Left cardiac atrium (tissue), 4 donors: ENCODE measurements at regions not wholly inside any gene's neighbourhood (a gene's known extent, or its start where the extent isn't known, plus 50 kb on each side); places are given as distances from the start of the nearest gene placed in this dataset.
A peak's percentile ranks its signal among the peaks of the same experiment; 100 is the strongest.

ENCODE experiments used
- ATAC-seq, 2 donors: fragments of 200-7000 bp; cut with Tn5 transposase; one replicate each; pipeline ENCODE4 v1.9.1; 2020; ENCODE audit warnings: mild to moderate bottlenecking in 2 of 2, moderate library complexity in 2 of 2
- DNase-seq: peaks from one replicate; pipeline ENCODE4 v3.0.0-alpha.2; 2020
- intact Hi-C, 2 donors: fragments of 100-400 bp; cut with DNase I; formaldehyde crosslinking; loops; one replicate each; pipeline versions ENCODE4 v1.14.1 to v1.15.1; 2022 to 2023
- donor health status: DM: no; HTN: yes; CAD: no.
- donor health status: DM: no; HTN: yes; CAD: no; lungs with severe emphysema.
- donor health status: DM: yes; HTN: yes; CAD: no.
- donor health status: Dilated cardiomyopathy.

- intact Hi-C loops, result no loop called here
- ATAC-seq, result no peak
- DNase-seq, result no peak
These were observed 108.3 kb upstream of the TTC34 start for GRCh38 chr1:2909797-2910196.

- ATAC-seq, result no peak
- intact Hi-C loops, result no loop called here
- no peak for DNase-seq
These were observed 108.7 kb upstream of the TTC34 start for GRCh38 chr1:2910211-2910610.

- intact Hi-C loops, result no loop called here
- DNase-seq, result no peak
- ATAC-seq, result no peak
These were observed 109.7 kb upstream of the ACTRT2 start for GRCh38 chr1:2911421-2912178.

GRCh38 chr1:2912424-2913061 lies 108.7 kb upstream of the ACTRT2 start:
- intact Hi-C loops, result no loop called here
- ATAC-seq, result no peak
- DNase-seq, result no peak

GRCh38 chr1:2913091-2913490 lies 108.2 kb upstream of the ACTRT2 start:
- intact Hi-C loops, result no loop called here
- ATAC-seq (no peak), DNase-seq (no peak)

- DNase-seq, result no peak
- ATAC-seq, result no peak
- intact Hi-C loops, result no loop called here
These were observed 106.6 kb upstream of the ACTRT2 start for GRCh38 chr1:2914702-2915101.

GRCh38 chr1:2916153-2916552 lies 105.1 kb upstream of the ACTRT2 start:
- intact Hi-C loops, result no loop called here
- no peak for ATAC-seq
- no peak for DNase-seq

- no peak for ATAC-seq
- intact Hi-C loops, result no loop called here
- no peak for DNase-seq
These were observed 104.6 kb upstream of the ACTRT2 start for GRCh38 chr1:2916706-2917105.

GRCh38 chr1:2917284-2917683 lies 104.0 kb upstream of the ACTRT2 start:
- intact Hi-C loops, result no loop called here
- no peak for DNase-seq
- ATAC-seq, result no peak

- intact Hi-C loops, result no loop called here
- no peak for ATAC-seq
These were observed 102.8 kb upstream of the ACTRT2 start for GRCh38 chr1:2918441-2918840.

GRCh38 chr1:2919841-2920240 lies 101.4 kb upstream of the ACTRT2 start:
- no peak for ATAC-seq
- no peak for DNase-seq
- intact Hi-C loops, result no loop called here

More at GRCh38 chr1:2918441-2918840, 102.8 kb upstream of the ACTRT2 start:
- no peak for DNase-seq

- no peak for DNase-seq
- intact Hi-C loops, result no loop called here
- ATAC-seq, result no peak
These were observed 100.7 kb upstream of the ACTRT2 start for GRCh38 chr1:2920421-2921015.

GRCh38 chr1:2921970-2922686 lies 99.1 kb upstream of the ACTRT2 start:
- intact Hi-C loops, result no loop called here
- ATAC-seq (no peak), DNase-seq (no peak)

- DNase-seq, result no peak
- intact Hi-C loops, result no loop called here
These were observed 97.9 kb upstream of the ACTRT2 start for GRCh38 chr1:2923351-2923750.

GRCh38 chr1:2925291-2925690 lies 96.0 kb upstream of the ACTRT2 start:
- DNase-seq (no peak), ATAC-seq (no peak)
- intact Hi-C loops, result no loop called here

More at GRCh38 chr1:2923351-2923750, 97.9 kb upstream of the ACTRT2 start:
- ATAC-seq, result no peak

- ATAC-seq (peak; percentile 53 to 82), DNase-seq (peak; percentile 40)
- intact Hi-C loops, result no loop called here
These were observed 95.3 kb upstream of the ACTRT2 start for GRCh38 chr1:2925918-2926317.

GRCh38 chr1:2926447-2927055 lies 94.7 kb upstream of the ACTRT2 start:
- ATAC-seq, result peak in 1 of 2 donors; percentile 37
- intact Hi-C loops, result no loop called here
- DNase-seq, result no peak

- no peak for DNase-seq
- no peak for ATAC-seq
- intact Hi-C loops, result no loop called here
These were observed 93.6 kb upstream of the ACTRT2 start for GRCh38 chr1:2927393-2928360.
